Left ventricle myocardium inferior (tissue), 1 donor: ENCODE measurements at regions not wholly inside any gene's neighbourhood (a gene's known extent, or its start where the extent isn't known, plus 50 kb on each side); places are given as distances from the start of the nearest gene placed in this dataset.

ENCODE experiments used
- DNase-seq: peaks from one replicate; pipeline ENCODE4 v3.0.0-alpha.2; 2020
- H3K27ac ChIP-seq: fragments of 200-600 bp; replicated peaks from 2 replicates; pipeline ENCODE4 v1.8.0; 2021
- H3K27me3 ChIP-seq: fragments of 200-600 bp; 2 replicates; pipeline ENCODE4 v1.8.0; 2021; ENCODE audit warnings: low read depth
- H3K36me3 ChIP-seq: fragments of 200-600 bp; 2 replicates; pipeline ENCODE4 v1.8.0; 2021
- H3K4me1 ChIP-seq: fragments of 200-600 bp; 2 replicates; pipeline ENCODE4 v1.8.0; 2021
- H3K4me3 ChIP-seq: fragments of 200-600 bp; 2 replicates; pipeline ENCODE4 v1.8.0; 2021; ENCODE audit warnings: mild to moderate bottlenecking, moderate library complexity
- H3K9me3 ChIP-seq: fragments of 200-600 bp; replicated peaks from 2 replicates; pipeline ENCODE4 v1.8.0; 2021
- CTCF ChIP-seq: fragments of 200-600 bp; IDR thresholded peaks from 2 replicates; pipeline ENCODE4 v1.8.0; 2021; ENCODE audit warnings: antibody characterized with exemption, mild to moderate bottlenecking, borderline replicate concordance
- intact Hi-C: fragments of 100-400 bp; cut with micrococcal nuclease; formaldehyde crosslinking; loops from one replicate; pipeline ENCODE4 v1.11.0; 2022
- donor health status: DM: no; HTN: yes; CAD: no; lungs with severe emphysema.

- Histone ChIP-seq H3K4me1 (no peaks in the 10 kb centered on the region), H3K27me3 (no peaks in the 10 kb centered on the region), H3K36me3 (no peaks in the 10 kb centered on the region), H3K9me3 (peaks cover 20% of the 10 kb centered on the region), H3K27ac (no peak overlapping the region), H3K4me3 (no peak overlapping the region)
- intact Hi-C loops: no loop called here
- TF ChIP-seq CTCF: no peak
- DNase-seq: no peak
Measured at GRCh38 chr5:86999951-87000350, 267.7 kb upstream of the RASA1 start.

- H3K9me3 ChIP-seq: peaks cover under 1% of the 10 kb centered on the region
- no peaks in the 10 kb centered on the region for H3K36me3 ChIP-seq
- intact Hi-C loops: no loop called here
- no peak overlapping the region for H3K4me3 ChIP-seq
- no peak overlapping the region for H3K27ac ChIP-seq
- no peak for TF ChIP-seq CTCF
- no peak for DNase-seq
- H3K27me3 ChIP-seq: no peaks in the 10 kb centered on the region
- H3K4me1 ChIP-seq: no peaks in the 10 kb centered on the region
Measured at GRCh38 chr5:87002485-87002884, 265.2 kb upstream of the RASA1 start.

GRCh38 chr5:87004101-87004500 lies 263.6 kb upstream of the RASA1 start:
- Histone ChIP-seq H3K4me1 (no peaks in the 10 kb centered on the region), H3K27ac (no peak overlapping the region), H3K27me3 (no peaks in the 10 kb centered on the region), H3K4me3 (no peak overlapping the region), H3K9me3 (no peaks in the 10 kb centered on the region), H3K36me3 (no peaks in the 10 kb centered on the region)
- DNase-seq: no peak
- TF ChIP-seq CTCF: no peak
- intact Hi-C loops: no loop called here

- DNase-seq: no peak
- Histone ChIP-seq H3K4me3 (no peak overlapping the region), H3K27ac (no peak overlapping the region), H3K27me3 (no peaks in the 10 kb centered on the region), H3K36me3 (no peaks in the 10 kb centered on the region), H3K4me1 (no peaks in the 10 kb centered on the region), H3K9me3 (no peaks in the 10 kb centered on the region)
- TF ChIP-seq CTCF: no peak
- intact Hi-C loops: no loop called here
Measured at GRCh38 chr5:87007737-87008136, 259.9 kb upstream of the RASA1 start.

GRCh38 chr5:87008751-87009560 lies 258.7 kb upstream of the RASA1 start:
- no peak overlapping the region for H3K4me3 ChIP-seq
- no peak overlapping the region for H3K27ac ChIP-seq
- intact Hi-C loops: no loop called here
- no peaks in the 10 kb centered on the region for H3K9me3 ChIP-seq
- no peak for DNase-seq
- TF ChIP-seq CTCF: no peak
- no peaks in the 10 kb centered on the region for H3K36me3 ChIP-seq
- H3K4me1 ChIP-seq: no peaks in the 10 kb centered on the region
- H3K27me3 ChIP-seq: no peaks in the 10 kb centered on the region
